Astrocyte of the spinal cord (primary cell): ENCODE measurements at regions not wholly inside any gene's neighbourhood (a gene's known extent, or its start where the extent isn't known, plus 50 kb on each side); places are given as distances from the start of the nearest gene placed in this dataset.
A peak's percentile ranks its signal among the peaks of the same experiment; 100 is the strongest.

Source experiments
- DNase-seq: peaks from one replicate; pipeline ENCODE4 v3.0.0; 2011; ENCODE audit warnings: low read depth, low spot score
- H3K4me3 ChIP-seq: 2 replicates; pipeline ENCODE4 v1.5.1; 2011; ENCODE audit warnings: low read depth, mild to moderate bottlenecking, low read length, moderate library complexity
- CTCF ChIP-seq: IDR thresholded peaks from 2 replicates; pipeline ENCODE4 v1.5.1; 2012; ENCODE audit warnings: low read depth, mild to moderate bottlenecking, low read length, inconsistent platforms
- in situ Hi-C: cut with HindIII; loops from 2 replicates; pipeline ENCODE4 v1.10.0; 2017; ENCODE audit warnings: low sequenced_read_pairs

- no peak for TF ChIP-seq CTCF
- no peak overlapping the region for H3K4me3 ChIP-seq
- in situ Hi-C loops: no loop called here
- no peak for DNase-seq
Measured at GRCh38 chr11:91188484-91188883, 965.6 kb upstream of the CHORDC1 start.

GRCh38 chr11:91187314-91187713, 964.5 kb upstream of the CHORDC1 start:
- DNase-seq: no peak
- in situ Hi-C loops: no loop called here
- H3K4me3 ChIP-seq: no peak overlapping the region
- TF ChIP-seq CTCF: no peak

- no peak for TF ChIP-seq CTCF
- no peak overlapping the region for H3K4me3 ChIP-seq
- in situ Hi-C loops: no loop called here
- no peak for DNase-seq
Measured at GRCh38 chr11:91178366-91178765, 955.5 kb upstream of the CHORDC1 start.

- TF ChIP-seq CTCF: no peak
- no peak overlapping the region for H3K4me3 ChIP-seq
- in situ Hi-C loops: no loop called here
- DNase-seq: no peak
Measured at GRCh38 chr11:91174734-91175133, 951.9 kb upstream of the CHORDC1 start.

GRCh38 chr11:91174193-91174592, 951.3 kb upstream of the CHORDC1 start:
- no peak for DNase-seq
- no peak overlapping the region for H3K4me3 ChIP-seq
- in situ Hi-C loops: no loop called here
- no peak for TF ChIP-seq CTCF

GRCh38 chr11:91173701-91174100, 950.9 kb upstream of the CHORDC1 start:
- DNase-seq: peak; percentile 46
- no peak for TF ChIP-seq CTCF
- in situ Hi-C loops: no loop called here
- no peak overlapping the region for H3K4me3 ChIP-seq

GRCh38 chr11:91170711-91171110, 947.9 kb upstream of the CHORDC1 start:
- in situ Hi-C loops: no loop called here
- H3K4me3 ChIP-seq: no peak overlapping the region
- DNase-seq: no peak
- TF ChIP-seq CTCF: no peak
